Skeletal muscle tissue (tissue), 3 donors: ENCODE measurements at regions not wholly inside any gene's neighbourhood (a gene's known extent, or its start where the extent isn't known, plus 50 kb on each side); places are given as distances from the start of the nearest gene placed in this dataset.
"Not testable (repeated sequence)": the region's sequence is repeated elsewhere in the genome, so short reads cannot be mapped to it uniquely, and the experiment has no call there.

ENCODE experiments used
- H3K27ac ChIP-seq: one replicate; pipeline ENCODE4 v1.7.0; 2013; ENCODE audit warnings: mild to moderate bottlenecking, low read depth, low read length, inconsistent platforms
- H3K27me3 ChIP-seq, 3 donors: one replicate each; pipeline ENCODE4 v1.7.0; 2013; ENCODE audit warnings: low read length in 3 of 3; ENCODE audit not compliant: control insufficient read depth in 3 of 3, insufficient read depth in 3 of 3
- H3K36me3 ChIP-seq, 3 donors: one replicate each; pipeline ENCODE4 v1.7.0; 2013; ENCODE audit warnings: low read length in 3 of 3; ENCODE audit not compliant: control insufficient read depth in 3 of 3, insufficient read depth in 3 of 3
- H3K4me1 ChIP-seq, 3 donors: one replicate each; pipeline ENCODE4 v1.7.0; 2013; ENCODE audit warnings: low read length in 3 of 3, mild to moderate bottlenecking in 3 of 3; ENCODE audit not compliant: control insufficient read depth in 3 of 3, insufficient read depth in 3 of 3
- H3K4me3 ChIP-seq, 3 donors: one replicate each; pipeline ENCODE4 v1.7.0; 2013; ENCODE audit warnings: low read length in 3 of 3
- H3K9ac ChIP-seq, 3 donors: one replicate each; pipeline ENCODE4 v1.7.0; 2013; ENCODE audit warnings: low read length in 3 of 3, mild to moderate bottlenecking in 3 of 3, moderate library complexity in 2 of 3, low read depth in 1 of 3
- H3K9me3 ChIP-seq, 3 donors: one replicate each; pipeline ENCODE4 v1.7.0; 2013; ENCODE audit warnings: low read length in 3 of 3; ENCODE audit not compliant: control insufficient read depth in 3 of 3
- donor health status: Osteomylitis.

DNA sequence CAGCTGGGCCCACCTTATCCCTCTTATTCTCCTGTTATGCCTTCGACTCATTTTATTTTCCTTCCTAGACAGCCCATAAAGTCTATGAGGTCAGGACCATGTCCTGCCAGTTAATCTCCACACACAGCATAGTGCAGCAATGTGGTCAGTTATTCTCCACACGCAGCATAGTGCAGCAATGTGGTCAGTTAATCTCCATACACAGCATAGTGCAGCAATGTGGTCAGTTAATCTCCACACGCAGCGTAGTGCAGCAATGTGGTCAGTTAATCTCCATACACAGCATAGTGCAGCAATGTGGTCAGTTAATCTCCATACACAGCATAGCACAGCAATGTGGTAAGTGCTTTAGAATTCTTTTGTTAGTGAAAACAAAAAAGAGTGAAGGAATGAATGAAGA, 77.8 kb downstream of the TEX36 start:
- H3K4me3 ChIP-seq = no peak overlapping the region
- peaks cover 0 to 2% (median 2%) of the 10 kb centered on the region in 3 donors for H3K9me3 ChIP-seq
- no peak overlapping the region for H3K27ac ChIP-seq
- H3K36me3 ChIP-seq = no peaks in the 10 kb centered on the region
- no peaks in the 10 kb centered on the region for H3K4me1 ChIP-seq
- H3K9ac ChIP-seq = no peak overlapping the region
- H3K27me3 ChIP-seq = peaks cover 0 to 12% (median 0%) of the 10 kb centered on the region in 3 donors

DNA sequence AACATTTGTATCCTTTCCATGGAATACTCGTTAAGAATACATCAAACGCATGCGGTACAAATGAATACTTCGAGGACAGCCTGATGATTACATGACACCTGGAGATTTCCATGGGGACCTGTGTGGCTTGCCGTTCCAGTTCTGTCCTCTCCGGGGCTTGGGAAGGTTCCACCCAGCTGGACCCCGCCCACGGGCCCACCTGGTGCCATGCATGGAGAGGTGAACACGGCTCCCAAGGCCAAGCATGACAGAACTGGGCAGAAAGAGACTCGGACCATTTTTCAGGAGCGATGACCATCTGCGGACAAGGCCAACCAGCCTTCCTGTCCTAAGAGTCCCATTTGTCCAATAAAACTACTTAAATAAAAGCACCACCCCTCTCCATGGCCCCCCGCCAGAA, 80.1 kb downstream of the TEX36 start:
- no peak overlapping the region for H3K9ac ChIP-seq
- H3K27me3 ChIP-seq = peaks cover 0 to 12% (median 0%) of the 10 kb centered on the region in 3 donors
- no peaks in the 10 kb centered on the region for H3K36me3 ChIP-seq
- no peaks in the 10 kb centered on the region for H3K4me1 ChIP-seq
- H3K4me3 ChIP-seq = no peak overlapping the region
- no peak overlapping the region for H3K27ac ChIP-seq
- H3K9me3 ChIP-seq = peaks cover 0 to 2% (median under 1%) of the 10 kb centered on the region in 3 donors

DNA sequence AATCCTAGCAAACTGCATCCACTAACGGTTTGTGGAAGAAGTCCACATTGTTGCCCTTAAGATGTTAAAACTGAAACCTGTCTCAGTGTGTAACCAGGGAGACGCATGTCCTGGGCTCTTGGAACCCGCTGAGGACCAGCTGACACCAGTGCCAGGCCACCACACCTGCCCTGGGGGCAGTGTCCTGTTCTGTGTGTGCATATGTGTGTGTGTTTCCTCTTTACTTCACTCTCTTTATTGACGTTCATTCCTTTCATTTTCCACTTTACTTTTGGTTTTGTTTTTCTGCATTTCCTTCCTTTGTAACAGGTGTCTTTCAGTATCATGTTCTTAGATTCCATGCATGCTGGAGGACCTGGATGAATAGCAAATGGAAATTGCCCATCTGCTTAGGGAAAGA, 83.8 kb downstream of the TEX36 start:
- Histone ChIP-seq H3K4me3 (no peak overlapping the region), H3K27me3 (peaks cover 0 to 8% (median 3%) of the 10 kb centered on the region in 3 donors)

DNA sequence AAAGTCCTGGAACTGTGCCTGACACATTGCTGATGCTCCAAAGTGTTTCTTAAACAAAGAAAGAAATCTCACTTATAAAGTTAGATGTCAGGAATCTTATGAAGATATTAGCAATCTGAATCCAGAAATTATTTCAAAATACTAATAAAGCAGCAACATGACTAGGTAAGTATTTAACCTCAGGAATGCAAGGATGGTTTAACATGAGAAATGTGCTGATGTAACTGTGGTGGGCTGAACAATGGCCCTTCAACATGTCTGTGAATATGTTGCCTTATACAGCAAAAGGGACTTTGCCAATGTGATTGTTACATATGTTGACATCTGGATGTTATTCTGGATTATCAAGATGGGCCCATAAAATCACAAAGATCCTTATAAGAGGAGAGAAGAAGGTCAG, 87.1 kb downstream of the TEX36 start:
- Histone ChIP-seq H3K27ac (no peak overlapping the region), H3K27me3 (peaks cover 0 to 3% (median 0%) of the 10 kb centered on the region in 3 donors), H3K4me1 (no peaks in the 10 kb centered on the region), H3K4me3 (no peak overlapping the region), H3K9ac (no peak overlapping the region), H3K36me3 (no peaks in the 10 kb centered on the region), H3K9me3 (peaks cover 0 to 9% (median 5%) of the 10 kb centered on the region in 3 donors)

More for the DNA sequence above, 83.8 kb downstream of the TEX36 start:
- Histone ChIP-seq H3K9ac (no peak overlapping the region), H3K4me1 (no peaks in the 10 kb centered on the region), H3K9me3 (peaks cover 0 to 9% (median 5%) of the 10 kb centered on the region in 3 donors), H3K36me3 (no peaks in the 10 kb centered on the region), H3K27ac (no peak overlapping the region)

DNA sequence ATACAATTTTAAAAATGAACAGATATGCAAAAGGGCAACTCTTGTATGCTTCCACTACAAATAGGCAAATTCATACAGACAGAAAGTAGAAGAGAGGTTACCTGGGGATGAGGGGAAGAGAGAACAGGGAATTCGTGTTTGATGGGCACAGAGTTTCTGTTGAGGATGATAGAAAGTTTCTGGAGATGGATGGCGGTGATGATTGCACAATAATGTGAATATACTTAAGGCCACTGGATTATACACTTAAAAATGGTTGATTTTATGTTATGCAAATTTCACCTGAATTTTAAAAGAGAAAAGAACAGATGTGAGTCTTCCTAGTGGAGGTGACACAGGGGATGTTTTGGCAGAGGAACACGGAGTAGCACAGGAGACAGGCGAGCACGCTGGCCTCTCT, 89.3 kb downstream of the TEX36 start:
- Histone ChIP-seq H3K27me3 (peaks cover 0 to 3% (median 0%) of the 10 kb centered on the region in 3 donors), H3K9ac (no peak overlapping the region)

DNA sequence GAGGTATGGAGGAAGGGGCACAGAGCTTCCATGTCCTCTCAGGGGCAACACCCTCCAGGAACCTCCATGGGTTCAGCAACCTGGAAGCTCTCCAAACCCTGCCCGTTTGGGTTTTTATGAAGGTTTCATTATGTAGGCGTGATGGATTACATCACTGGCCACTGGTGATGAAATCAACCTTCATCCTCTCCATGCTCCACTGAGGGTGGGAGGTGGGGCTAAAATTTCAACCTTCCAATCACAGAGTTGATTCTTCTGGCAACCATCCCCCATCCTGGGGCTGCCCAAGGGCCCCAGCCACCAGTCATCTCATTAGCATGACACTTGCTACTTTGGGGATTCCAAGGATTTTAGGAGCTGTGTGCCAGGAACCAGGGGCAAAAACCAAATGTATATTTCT, 90.1 kb downstream of the TEX36 start:
- Histone ChIP-seq H3K27me3 (peaks cover 0 to 3% (median 0%) of the 10 kb centered on the region in 3 donors), H3K27ac (no peak overlapping the region), H3K4me3 (no peak overlapping the region), H3K36me3 (no peaks in the 10 kb centered on the region), H3K4me1 (no peaks in the 10 kb centered on the region), H3K9me3 (peaks cover 0 to 7% (median 5%) of the 10 kb centered on the region in 3 donors), H3K9ac (no peak overlapping the region)

More for the DNA sequence above, 89.3 kb downstream of the TEX36 start:
- Histone ChIP-seq H3K9me3 (peaks cover 0 to 7% (median 5%) of the 10 kb centered on the region in 3 donors), H3K36me3 (no peaks in the 10 kb centered on the region), H3K27ac (no peak overlapping the region), H3K4me1 (no peaks in the 10 kb centered on the region), H3K4me3 (no peak overlapping the region)

DNA sequence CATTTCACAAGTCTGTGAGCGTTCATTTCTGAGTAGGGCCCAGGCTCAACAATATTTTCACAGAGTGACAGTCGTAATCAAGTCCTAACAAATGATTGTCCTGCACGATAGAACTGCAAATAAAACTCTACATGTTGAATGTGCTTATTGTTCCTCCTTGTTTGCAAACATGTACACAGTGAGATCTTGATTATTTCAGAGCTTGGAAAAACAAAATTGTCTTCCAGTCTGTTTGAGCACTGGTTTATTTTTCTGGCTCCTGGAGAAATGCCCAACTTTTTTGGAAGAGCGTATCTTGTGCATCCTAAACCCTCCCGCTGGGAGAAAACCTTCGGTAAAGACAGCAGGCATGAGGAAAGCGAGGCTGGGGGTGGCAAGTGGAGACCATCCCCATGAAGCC, 91.1 kb downstream of the TEX36 start:
- Histone ChIP-seq H3K4me3 (no peak overlapping the region), H3K27ac (no peak overlapping the region), H3K4me1 (no peaks in the 10 kb centered on the region), H3K9ac (no peak overlapping the region), H3K27me3 (peaks cover 0 to 3% (median 0%) of the 10 kb centered on the region in 3 donors), H3K36me3 (no peaks in the 10 kb centered on the region), H3K9me3 (peaks cover 0 to 6% (median 5%) of the 10 kb centered on the region in 3 donors)

DNA sequence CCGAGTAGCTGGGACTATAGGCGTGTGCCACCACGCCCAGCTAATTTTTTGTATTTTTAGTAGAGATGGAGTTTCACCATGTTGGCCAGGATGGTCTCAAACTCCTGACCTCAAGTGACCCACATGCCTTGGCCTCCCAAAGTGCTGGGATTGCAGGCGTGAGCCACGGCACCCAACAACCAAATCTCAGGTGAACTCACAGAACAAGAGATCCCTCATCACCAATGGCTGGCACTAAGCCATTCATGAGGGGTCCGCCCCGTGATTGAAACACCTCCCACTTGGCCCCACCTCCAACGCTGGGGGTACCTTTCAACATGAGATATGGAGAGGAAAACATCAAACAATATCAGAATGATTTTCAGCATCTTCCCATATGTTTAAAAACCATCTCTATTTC, 94.2 kb downstream of the TEX36 start:
- not testable (repeated sequence) for H3K9ac ChIP-seq, H3K4me1 ChIP-seq, H3K27ac ChIP-seq, H3K27me3 ChIP-seq, H3K4me3 ChIP-seq, H3K36me3 ChIP-seq, H3K9me3 ChIP-seq

DNA sequence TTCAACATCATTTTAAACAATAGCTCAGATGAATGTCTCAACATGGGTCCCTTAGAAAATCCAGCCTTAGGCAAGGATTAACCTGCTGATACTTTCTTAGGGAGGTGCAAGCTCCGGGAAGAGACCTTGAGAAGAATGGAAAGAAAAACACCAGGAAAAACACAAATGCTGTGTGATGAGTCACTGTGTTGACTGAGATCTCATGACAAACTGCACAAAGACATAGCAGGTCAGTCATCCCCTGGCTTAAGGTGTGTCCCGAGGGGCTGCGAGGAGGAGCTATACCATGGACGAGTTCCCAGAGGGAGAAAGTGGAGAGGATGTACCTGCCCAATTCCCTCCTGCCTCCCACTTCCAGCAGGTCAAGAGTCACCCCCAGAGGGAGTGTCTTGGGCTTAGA, 98.0 kb downstream of the TEX36 start:
- no peak overlapping the region for H3K9ac ChIP-seq
- H3K27me3 ChIP-seq = no peaks in the 10 kb centered on the region
- no peak overlapping the region for H3K27ac ChIP-seq
- no peaks in the 10 kb centered on the region for H3K4me1 ChIP-seq
- no peak overlapping the region for H3K4me3 ChIP-seq
- no peaks in the 10 kb centered on the region for H3K9me3 ChIP-seq
- no peaks in the 10 kb centered on the region for H3K36me3 ChIP-seq

DNA sequence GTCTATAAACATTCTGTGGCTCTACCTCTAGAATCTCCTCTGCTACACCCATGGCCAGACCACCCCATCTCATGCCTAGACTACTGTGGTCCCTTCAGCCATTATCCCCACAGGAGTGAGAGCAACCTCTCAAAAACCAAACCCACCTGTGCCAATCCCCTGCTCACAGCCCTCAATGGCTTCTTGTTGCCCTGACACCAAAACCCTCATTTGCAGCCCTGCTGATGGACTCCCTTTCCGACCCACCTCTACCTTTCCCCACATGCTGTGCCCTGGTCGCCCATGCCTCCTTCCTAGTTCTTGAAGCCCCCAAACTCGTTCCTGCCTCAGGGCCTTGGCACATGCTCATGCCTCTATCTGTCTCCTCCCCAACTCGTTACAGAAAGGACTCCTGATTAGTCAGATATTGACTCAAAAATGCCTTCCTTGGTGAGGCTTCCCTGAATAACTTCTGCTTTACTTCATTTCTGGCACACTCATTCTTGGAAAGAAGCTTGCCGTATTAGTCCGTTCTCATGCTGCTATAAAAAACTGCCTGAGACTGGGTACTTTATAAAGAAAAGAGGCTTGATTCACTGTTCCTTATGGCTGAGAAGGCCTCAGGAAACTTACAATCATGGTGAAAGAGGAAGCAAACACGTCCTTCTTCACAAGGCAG, 104.2 kb downstream of the TEX36 start:
- Histone ChIP-seq H3K9ac (no peak overlapping the region), H3K4me3 (no peak overlapping the region), H3K4me1 (no peaks in the 10 kb centered on the region), H3K27ac (no peak overlapping the region), H3K27me3 (peaks cover 0 to 3% (median 0%) of the 10 kb centered on the region in 3 donors), H3K36me3 (no peaks in the 10 kb centered on the region), H3K9me3 (no peaks in the 10 kb centered on the region)
